OCI-LY7 (cell line): ENCODE measurements at regions not wholly inside any gene's neighbourhood (a gene's known extent, or its start where the extent isn't known, plus 50 kb on each side); places are given as distances from the start of the nearest gene placed in this dataset.

ENCODE experiments used
- BruUV-seq: library from RNA; stranded (reverse); fragments of 400-500 nt; replicated peaks from 2 replicates; lab custom pipeline; 2021; lab: Mats Ljungman, UMichigan
- CTCF ChIA-PET: fragments of 300-600 bp; sonication (Branson Sonifier 250); formaldehyde crosslinking; loops from one replicate; lab custom pipeline; 2022; ENCODE audit warnings: antibody characterized with exemption; ENCODE audit not compliant: unreplicated experiment; lab: Charles Lee
- POLR2A ChIA-PET: fragments of 300-600 bp; sonication (Branson Sonifier 250); formaldehyde crosslinking; loops from one replicate; lab custom pipeline; 2022; ENCODE audit warnings: antibody characterized with exemption; lab: Charles Lee
- DNase-seq: peaks from one replicate; pipeline ENCODE4 v3.0.0-alpha.2; 2015; ENCODE audit warnings: low spot score
- H2AFZ ChIP-seq: fragments of 200-600 bp; sonication (generic), shearing (Covaris generic); 2 replicates; pipeline ENCODE4 v1.6.1; 2014; ENCODE audit warnings: mild to moderate bottlenecking, antibody characterized with exemption, low read length, moderate library complexity
- H3K27ac ChIP-seq: fragments of 200-600 bp; sonication (generic); 2 replicates; pipeline ENCODE4 v1.5.1; 2014; ENCODE audit warnings: mixed run types, low read depth, mild to moderate bottlenecking, moderate library complexity, low read length, inconsistent platforms; ENCODE audit not compliant: poor library complexity, severe bottlenecking
- H3K36me3 ChIP-seq: fragments of 200-600 bp; sonication (generic); 2 replicates; pipeline ENCODE4 v1.6.1; 2014; ENCODE audit warnings: mild to moderate bottlenecking, antibody characterized with exemption, low read length, moderate library complexity, mixed read lengths; ENCODE audit not compliant: insufficient read depth
- H3K4me1 ChIP-seq: fragments of 200-600 bp; sonication (generic); 2 replicates; pipeline ENCODE4 v1.5.1; 2014; ENCODE audit warnings: mild to moderate bottlenecking, low read length; ENCODE audit not compliant: insufficient read depth, poor library complexity, severe bottlenecking
- H3K4me2 ChIP-seq: fragments of 200-600 bp; sonication (generic); 2 replicates; pipeline ENCODE4 v1.6.1; 2014; ENCODE audit warnings: mild to moderate bottlenecking, low read length
- H3K4me3 ChIP-seq: fragments of 200-600 bp; sonication (generic); 2 replicates; pipeline ENCODE4 v1.5.1; 2014; ENCODE audit warnings: mild to moderate bottlenecking, low read depth, low read length; ENCODE audit not compliant: poor library complexity, severe bottlenecking
- H3K79me2 ChIP-seq: fragments of 200-600 bp; sonication (generic); 2 replicates; pipeline ENCODE4 v1.6.1; 2016; ENCODE audit warnings: low read depth, mild to moderate bottlenecking, low read length, moderate library complexity, mixed read lengths; ENCODE audit not compliant: insufficient read depth
- H3K9me2 ChIP-seq: fragments of 200-600 bp; sonication (generic); 2 replicates; pipeline ENCODE4 v1.6.1; 2016; ENCODE audit warnings: mild to moderate bottlenecking, low read length, mixed read lengths; ENCODE audit not compliant: insufficient read depth
- H3K9me3 ChIP-seq: fragments of 200-600 bp; sonication (generic); 2 replicates; pipeline ENCODE4 v1.6.1; 2014; ENCODE audit warnings: mild to moderate bottlenecking, mixed run types, low read length, mixed read lengths
- H4K20me1 ChIP-seq: fragments of 200-600 bp; sonication (generic); 2 replicates; pipeline ENCODE4 v1.6.1; 2014; ENCODE audit warnings: mild to moderate bottlenecking, antibody characterized with exemption, low read length, moderate library complexity, mixed read lengths; ENCODE audit not compliant: insufficient read depth
- CTCF ChIP-seq: fragments of 200-600 bp; sonication (generic); conservative IDR thresholded peaks from 2 replicates; pipeline ENCODE4 v1.5.1; 2014; ENCODE audit warnings: mild to moderate bottlenecking, antibody characterized with exemption, low read length, moderate library complexity, mixed read lengths
- EZH2phosphoT487 ChIP-seq: fragments of 200-600 bp; sonication (generic); IDR thresholded peaks from 2 replicates; pipeline ENCODE4 v1.6.1; 2018; ENCODE audit warnings: low read depth, borderline replicate concordance, mild to moderate bottlenecking, mixed run types, antibody characterized with exemption, low read length, moderate library complexity, mixed read lengths
- intact Hi-C: fragments of 100-400 bp; cut with micrococcal nuclease; formaldehyde crosslinking; loops from one replicate; pipeline ENCODE4 v1.10.0; 2022; ENCODE audit not compliant: unreplicated experiment

- TF ChIP-seq CTCF (no peak), EZH2phosphoT487 (no peak)
- no peaks in the 10 kb centered on the region for H3K36me3 ChIP-seq
These were observed 211.3 kb upstream of the FAT1 start for GRCh38 chr4:186934841-186935443.

GRCh38 chr4:186935901-186936300, 212.2 kb upstream of the FAT1 start:
- intact Hi-C loops: no loop called here
- BruUV-seq: no TSS peak
- Histone ChIP-seq H2AFZ (no peak overlapping the region), H3K4me3 (no peak overlapping the region), H3K27ac (no peak overlapping the region), H3K79me2 (no peaks in the 10 kb centered on the region), H3K4me2 (no peak overlapping the region), H3K9me2 (no peaks in the 10 kb centered on the region), H3K36me3 (no peaks in the 10 kb centered on the region), H3K9me3 (no peaks in the 10 kb centered on the region), H3K4me1 (peaks cover 11% of the 10 kb centered on the region), H4K20me1 (no peaks in the 10 kb centered on the region)
- DNase-seq: no peak
- POLR2A ChIA-PET: no interaction called here
- CTCF ChIA-PET: no interaction called here
- TF ChIP-seq EZH2phosphoT487 (no peak), CTCF (no peak)

More at GRCh38 chr4:186934841-186935443, 211.3 kb upstream of the FAT1 start:
- no peak for DNase-seq
- Histone ChIP-seq H3K27ac (no peak overlapping the region), H3K4me3 (no peak overlapping the region), H3K9me3 (no peaks in the 10 kb centered on the region), H3K9me2 (no peaks in the 10 kb centered on the region), H3K4me1 (peaks cover 8% of the 10 kb centered on the region), H4K20me1 (no peaks in the 10 kb centered on the region), H3K79me2 (no peaks in the 10 kb centered on the region), H2AFZ (no peak overlapping the region), H3K4me2 (no peak overlapping the region)
- no TSS peak for BruUV-seq
- ChIA-PET POLR2A (no interaction called here), CTCF (no interaction called here)
- intact Hi-C loops: no loop called here
